ENCODE measurements at regions not wholly inside any gene's neighbourhood (a gene's known extent, or its start where the extent isn't known, plus 50 kb on each side); places are given as distances from the start of the nearest gene placed in this dataset.

DNA sequence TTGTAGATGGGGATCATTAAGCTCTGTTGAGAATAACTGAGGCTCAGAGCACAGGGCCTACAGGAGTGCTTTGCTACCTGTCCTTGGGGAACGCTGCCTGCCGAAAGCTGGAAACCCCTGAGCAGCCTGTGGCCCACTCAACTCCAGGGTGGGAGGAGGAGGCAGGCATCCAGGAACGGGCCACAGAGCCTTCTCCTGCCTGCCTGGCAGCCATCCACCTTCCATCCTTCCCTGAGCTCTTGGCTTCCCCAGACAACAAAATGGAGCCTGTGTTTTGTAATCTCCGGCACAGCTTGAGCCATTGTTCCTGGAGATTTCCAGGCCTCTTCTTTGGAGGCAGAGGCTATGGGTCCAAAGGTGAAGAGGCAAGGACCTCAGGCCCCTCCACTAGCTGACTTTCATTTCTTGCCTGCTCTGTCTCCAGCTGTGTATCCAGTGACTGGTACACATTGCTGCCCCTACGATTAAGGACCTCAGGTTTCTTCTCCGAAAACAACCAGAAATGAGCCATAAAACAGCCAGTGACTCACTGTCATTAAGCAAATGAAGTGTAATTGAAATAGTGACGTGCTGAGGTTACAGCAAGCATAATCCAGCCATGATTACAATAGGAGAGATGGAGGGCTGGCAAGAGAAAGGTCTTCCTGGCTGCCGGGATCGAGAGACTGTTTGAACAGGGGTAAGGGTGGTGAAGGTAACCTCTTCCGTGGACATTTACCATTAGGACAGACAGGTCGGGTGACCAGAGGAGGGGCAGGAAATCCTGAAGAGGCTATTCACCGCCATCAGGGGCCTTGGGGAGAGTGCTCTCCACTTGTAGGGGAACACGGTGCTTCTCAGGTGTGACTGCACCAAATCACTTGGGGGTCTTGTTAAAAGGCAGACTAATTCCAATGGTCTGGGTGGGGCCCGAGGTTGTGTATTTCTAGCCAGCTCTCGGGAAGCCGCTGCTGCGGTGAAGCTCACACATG is 56.3 kb upstream of the KCNA5 start:
- no peak for ATAC-seq
- POLR2A ChIA-PET = no interaction called here
- TF ChIP-seq IRF4 (IDR thresholded peaks at IDR 0.05; ENCODE audit: low read depth, low read length) = no peak
- TF ChIP-seq RUNX3 (IDR thresholded peaks at IDR 0.05; ENCODE audit: low read length) = no peak
- TF ChIP-seq ASH2L (IDR thresholded peaks at IDR 0.05; ENCODE audit: borderline replicate concordance, low read depth) = no peak
- no peak for TF ChIP-seq TBL1XR1 (IDR thresholded peaks at IDR 0.05; ENCODE audit: low read depth, low read length)
- TF ChIP-seq, protein P1, sequence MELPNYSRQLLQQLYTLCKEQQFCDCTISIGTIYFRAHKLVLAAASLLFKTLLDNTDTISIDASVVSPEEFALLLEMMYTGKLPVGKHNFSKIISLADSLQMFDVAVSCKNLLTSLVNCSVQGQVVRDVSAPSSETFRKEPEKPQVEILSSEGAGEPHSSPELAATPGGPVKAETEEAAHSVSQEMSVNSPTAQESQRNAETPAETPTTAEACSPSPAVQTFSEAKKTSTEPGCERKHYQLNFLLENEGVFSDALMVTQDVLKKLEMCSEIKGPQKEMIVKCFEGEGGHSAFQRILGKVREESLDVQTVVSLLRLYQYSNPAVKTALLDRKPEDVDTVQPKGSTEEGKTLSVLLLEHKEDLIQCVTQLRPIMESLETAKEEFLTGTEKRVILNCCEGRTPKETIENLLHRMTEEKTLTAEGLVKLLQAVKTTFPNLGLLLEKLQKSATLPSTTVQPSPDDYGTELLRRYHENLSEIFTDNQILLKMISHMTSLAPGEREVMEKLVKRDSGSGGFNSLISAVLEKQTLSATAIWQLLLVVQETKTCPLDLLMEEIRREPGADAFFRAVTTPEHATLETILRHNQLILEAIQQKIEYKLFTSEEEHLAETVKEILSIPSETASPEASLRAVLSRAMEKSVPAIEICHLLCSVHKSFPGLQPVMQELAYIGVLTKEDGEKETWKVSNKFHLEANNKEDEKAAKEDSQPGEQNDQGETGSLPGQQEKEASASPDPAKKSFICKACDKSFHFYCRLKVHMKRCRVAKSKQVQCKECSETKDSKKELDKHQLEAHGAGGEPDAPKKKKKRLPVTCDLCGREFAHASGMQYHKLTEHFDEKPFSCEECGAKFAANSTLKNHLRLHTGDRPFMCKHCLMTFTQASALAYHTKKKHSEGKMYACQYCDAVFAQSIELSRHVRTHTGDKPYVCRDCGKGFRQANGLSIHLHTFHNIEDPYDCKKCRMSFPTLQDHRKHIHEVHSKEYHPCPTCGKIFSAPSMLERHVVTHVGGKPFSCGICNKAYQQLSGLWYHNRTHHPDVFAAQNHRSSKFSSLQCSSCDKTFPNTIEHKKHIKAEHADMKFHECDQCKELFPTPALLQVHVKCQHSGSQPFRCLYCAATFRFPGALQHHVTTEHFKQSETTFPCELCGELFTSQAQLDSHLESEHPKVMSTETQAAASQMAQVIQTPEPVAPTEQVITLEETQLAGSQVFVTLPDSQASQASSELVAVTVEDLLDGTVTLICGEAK (IDR thresholded peaks at IDR 0.05; ENCODE audit: borderline replicate concordance) = no peak
- TF ChIP-seq ESRRA (IDR thresholded peaks at IDR 0.05; ENCODE audit: low read length) = no peak
- TF ChIP-seq, protein P2, sequence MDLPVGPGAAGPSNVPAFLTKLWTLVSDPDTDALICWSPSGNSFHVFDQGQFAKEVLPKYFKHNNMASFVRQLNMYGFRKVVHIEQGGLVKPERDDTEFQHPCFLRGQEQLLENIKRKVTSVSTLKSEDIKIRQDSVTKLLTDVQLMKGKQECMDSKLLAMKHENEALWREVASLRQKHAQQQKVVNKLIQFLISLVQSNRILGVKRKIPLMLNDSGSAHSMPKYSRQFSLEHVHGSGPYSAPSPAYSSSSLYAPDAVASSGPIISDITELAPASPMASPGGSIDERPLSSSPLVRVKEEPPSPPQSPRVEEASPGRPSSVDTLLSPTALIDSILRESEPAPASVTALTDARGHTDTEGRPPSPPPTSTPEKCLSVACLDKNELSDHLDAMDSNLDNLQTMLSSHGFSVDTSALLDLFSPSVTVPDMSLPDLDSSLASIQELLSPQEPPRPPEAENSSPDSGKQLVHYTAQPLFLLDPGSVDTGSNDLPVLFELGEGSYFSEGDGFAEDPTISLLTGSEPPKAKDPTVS (IDR thresholded peaks at IDR 0.05; ENCODE audit: low read depth, low read length) = no peak
- no peak for TF ChIP-seq IKZF2 (IDR thresholded peaks at IDR 0.05)
- TF ChIP-seq FOXK2 (IDR thresholded peaks at IDR 0.05) = no peak
- TF ChIP-seq CEBPB (IDR thresholded peaks at IDR 0.05; ENCODE audit: borderline replicate concordance in 1 of 2, low read depth in 2 of 2, low read length in 2 of 2) = no peak
- no peak for TF ChIP-seq SIX5 (IDR thresholded peaks at IDR 0.05; ENCODE audit: low read depth, low read length, severe bottlenecking)
- TF ChIP-seq POLR2A (IDR thresholded peaks at IDR 0.05; ENCODE audit: low read depth, low read length) = no peak
- TF ChIP-seq, protein P3, sequence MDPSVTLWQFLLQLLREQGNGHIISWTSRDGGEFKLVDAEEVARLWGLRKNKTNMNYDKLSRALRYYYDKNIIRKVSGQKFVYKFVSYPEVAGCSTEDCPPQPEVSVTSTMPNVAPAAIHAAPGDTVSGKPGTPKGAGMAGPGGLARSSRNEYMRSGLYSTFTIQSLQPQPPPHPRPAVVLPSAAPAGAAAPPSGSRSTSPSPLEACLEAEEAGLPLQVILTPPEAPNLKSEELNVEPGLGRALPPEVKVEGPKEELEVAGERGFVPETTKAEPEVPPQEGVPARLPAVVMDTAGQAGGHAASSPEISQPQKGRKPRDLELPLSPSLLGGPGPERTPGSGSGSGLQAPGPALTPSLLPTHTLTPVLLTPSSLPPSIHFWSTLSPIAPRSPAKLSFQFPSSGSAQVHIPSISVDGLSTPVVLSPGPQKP (IDR thresholded peaks at IDR 0.05; ENCODE audit: low read depth, low read length) = no peak

More for the DNA sequence above, 56.3 kb upstream of the KCNA5 start:
- no peak for DNase-seq (ENCODE audit: low read depth, low spot score)
- Histone ChIP-seq H3K4me2 (ENCODE audit: control insufficient read depth, insufficient read depth) (no peak overlapping the region), H2AFZ (ENCODE audit: control insufficient read depth, low read depth, low read length) (no peak overlapping the region), H3K9me3 (replicated peaks; ENCODE audit: control insufficient read depth, insufficient read depth, low read length) (no peaks in the 10 kb centered on the region), H3K9ac (ENCODE audit: control insufficient read depth, insufficient read depth, low read length) (no peak overlapping the region), H3K79me2 (ENCODE audit: control insufficient read depth, insufficient read depth, low read length) (no peaks in the 10 kb centered on the region), H3K4me1 (ENCODE audit: control insufficient read depth, insufficient read depth, low read length) (peaks cover 4% of the 10 kb centered on the region), H3K4me3 (no peak overlapping the region), H3K36me3 (ENCODE audit: control insufficient read depth in 2 of 2, insufficient read depth in 2 of 2, low read length in 1 of 2) (no peaks in the 10 kb centered on the region), H3K27me3 (replicated peaks in 1 of 2; ENCODE audit: control insufficient read depth in 2 of 2, insufficient read depth in 2 of 2, low read length in 1 of 2) (no peaks in the 10 kb centered on the region; a peak in 2 of 4 replicates), H3K27ac (ENCODE audit: control insufficient read depth, insufficient read depth) (no peak overlapping the region), H4K20me1 (ENCODE audit: control insufficient read depth, insufficient read depth) (no peaks in the 10 kb centered on the region)
- RAD21 ChIA-PET (ENCODE audit: unreplicated experiment) = interaction anchor here (1.5 kb wide), 1 partner anchor 129 kb away, joined by 5 read pairs; no protein-coding TSS in a partner anchor
- in situ Hi-C loops (cut with MboI) = no loop called here
- BruUV-seq (replicated peaks) = no TSS peak
- CTCF ChIA-PET = interaction anchor here (1.2 to 9.5 kb wide), 3 partner anchors 95 to 131 kb away, joined by 3 to 70 read pairs (median 4); no protein-coding TSS in a partner anchor
- intact Hi-C loops (cut with micrococcal nuclease; ENCODE audit: unreplicated experiment) = loop anchor here (5.0 kb wide), 1 partner anchor 75 kb away; no protein-coding TSS in a partner anchor
- 45% methylated on average over 17 of the region's 17 CpGs for WGBS (ENCODE audit: insufficient coverage, insufficient replicate concordance, low lambda C conversion rate, missing lambda C conversion rate)
- SMC1A ChIA-PET (ENCODE audit: uncharacterized antibody, unreplicated experiment) = interaction anchor here (1.0 to 3.7 kb wide), 5 partner anchors 10 to 129 kb away, joined by 3 to 13 read pairs (median 3); no protein-coding TSS in a partner anchor
- no peak for FAIRE-seq

Data from GM12878 (cell line).